ENCODE measurements at regions not wholly inside any gene's neighbourhood (a gene's known extent, or its start where the extent isn't known, plus 50 kb on each side); places are given as distances from the start of the nearest gene placed in this dataset.

DNA sequence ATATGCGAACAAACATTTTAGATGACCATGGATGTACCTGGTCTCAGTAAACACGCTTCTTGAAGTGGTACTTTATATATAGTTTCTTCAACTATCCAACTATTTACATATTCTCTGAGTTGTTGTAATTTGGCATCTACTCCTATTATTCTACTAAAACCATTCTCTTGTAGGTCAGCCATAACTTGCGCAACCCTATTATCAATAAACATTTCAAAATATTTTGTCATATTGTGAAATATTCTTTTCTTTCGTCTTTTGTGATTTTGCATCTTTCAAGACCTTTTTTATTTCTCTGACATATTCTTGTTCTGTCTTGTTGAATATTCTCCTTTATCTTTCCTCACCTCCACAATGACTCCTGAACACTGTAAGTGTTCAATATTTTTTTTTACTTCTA lies 753.3 kb downstream of the NXPH1 start:
- TF ChIP-seq, protein P1, sequence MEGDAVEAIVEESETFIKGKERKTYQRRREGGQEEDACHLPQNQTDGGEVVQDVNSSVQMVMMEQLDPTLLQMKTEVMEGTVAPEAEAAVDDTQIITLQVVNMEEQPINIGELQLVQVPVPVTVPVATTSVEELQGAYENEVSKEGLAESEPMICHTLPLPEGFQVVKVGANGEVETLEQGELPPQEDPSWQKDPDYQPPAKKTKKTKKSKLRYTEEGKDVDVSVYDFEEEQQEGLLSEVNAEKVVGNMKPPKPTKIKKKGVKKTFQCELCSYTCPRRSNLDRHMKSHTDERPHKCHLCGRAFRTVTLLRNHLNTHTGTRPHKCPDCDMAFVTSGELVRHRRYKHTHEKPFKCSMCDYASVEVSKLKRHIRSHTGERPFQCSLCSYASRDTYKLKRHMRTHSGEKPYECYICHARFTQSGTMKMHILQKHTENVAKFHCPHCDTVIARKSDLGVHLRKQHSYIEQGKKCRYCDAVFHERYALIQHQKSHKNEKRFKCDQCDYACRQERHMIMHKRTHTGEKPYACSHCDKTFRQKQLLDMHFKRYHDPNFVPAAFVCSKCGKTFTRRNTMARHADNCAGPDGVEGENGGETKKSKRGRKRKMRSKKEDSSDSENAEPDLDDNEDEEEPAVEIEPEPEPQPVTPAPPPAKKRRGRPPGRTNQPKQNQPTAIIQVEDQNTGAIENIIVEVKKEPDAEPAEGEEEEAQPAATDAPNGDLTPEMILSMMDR (IDR thresholded peaks at IDR 0.05) = no peak
- no peak for TF ChIP-seq POLR2AphosphoS5 (IDR thresholded peaks at IDR 0.05)
- TF ChIP-seq POLR2A (IDR thresholded peaks at IDR 0.05) = no peak
